ENCODE measurements at regions not wholly inside any gene's neighbourhood (a gene's known extent, or its start where the extent isn't known, plus 50 kb on each side); places are given as distances from the start of the nearest gene placed in this dataset.

GRCh38 chr5:18491349-18491748 lies 857.1 kb downstream of the TAF11L14 start:
- no peak for DNase-seq (ENCODE audit: low read depth)
- no peak for TF ChIP-seq CTCF (conservative IDR thresholded peaks at IDR 0.05; ENCODE audit: control insufficient read depth, insufficient read depth, low read depth, low read length)
- H3K4me3 ChIP-seq (ENCODE audit: control insufficient read depth, low read depth, low read length) = no peak overlapping the region

- H3K4me3 ChIP-seq (ENCODE audit: control insufficient read depth, low read depth, low read length) = no peak overlapping the region
- no peak for DNase-seq (ENCODE audit: low read depth)
- no peak for TF ChIP-seq CTCF (conservative IDR thresholded peaks at IDR 0.05; ENCODE audit: control insufficient read depth, insufficient read depth, low read depth, low read length)
These were observed 860.9 kb downstream of the TAF11L14 start for GRCh38 chr5:18495157-18495556.

- H3K4me3 ChIP-seq (ENCODE audit: control insufficient read depth, low read depth, low read length) = no peak overlapping the region
- DNase-seq (ENCODE audit: low read depth) = no peak
- no peak for TF ChIP-seq CTCF (conservative IDR thresholded peaks at IDR 0.05; ENCODE audit: control insufficient read depth, insufficient read depth, low read depth, low read length)
These were observed 861.8 kb downstream of the TAF11L14 start for GRCh38 chr5:18496041-18496440.

GRCh38 chr5:18497089-18497488 lies 862.8 kb downstream of the TAF11L14 start:
- no peak overlapping the region for H3K4me3 ChIP-seq (ENCODE audit: control insufficient read depth, low read depth, low read length)
- DNase-seq (ENCODE audit: low read depth) = no peak
- no peak for TF ChIP-seq CTCF (conservative IDR thresholded peaks at IDR 0.05; ENCODE audit: control insufficient read depth, insufficient read depth, low read depth, low read length)

GRCh38 chr5:18503797-18504328 lies 869.6 kb downstream of the TAF11L14 start:
- no peak for TF ChIP-seq CTCF (conservative IDR thresholded peaks at IDR 0.05; ENCODE audit: control insufficient read depth, insufficient read depth, low read depth, low read length)
- no peak overlapping the region for H3K4me3 ChIP-seq (ENCODE audit: control insufficient read depth, low read depth, low read length)
- DNase-seq (ENCODE audit: low read depth) = no peak

GRCh38 chr5:18507114-18507513 lies 872.9 kb downstream of the TAF11L14 start:
- DNase-seq (ENCODE audit: low read depth) = no peak
- no peak for TF ChIP-seq CTCF (conservative IDR thresholded peaks at IDR 0.05; ENCODE audit: control insufficient read depth, insufficient read depth, low read depth, low read length)
- no peak overlapping the region for H3K4me3 ChIP-seq (ENCODE audit: control insufficient read depth, low read depth, low read length)
